HG03460 (cell line): ENCODE measurements at regions not wholly inside any gene's neighbourhood (a gene's known extent, or its start where the extent isn't known, plus 50 kb on each side); places are given as distances from the start of the nearest gene placed in this dataset.

ENCODE experiments used
- ATAC-seq: cut with Tn5 transposase; IDR thresholded peaks from one replicate; pipeline ENCODE4 v1.9.1; 2021; ENCODE audit not compliant: unreplicated experiment

DNA sequence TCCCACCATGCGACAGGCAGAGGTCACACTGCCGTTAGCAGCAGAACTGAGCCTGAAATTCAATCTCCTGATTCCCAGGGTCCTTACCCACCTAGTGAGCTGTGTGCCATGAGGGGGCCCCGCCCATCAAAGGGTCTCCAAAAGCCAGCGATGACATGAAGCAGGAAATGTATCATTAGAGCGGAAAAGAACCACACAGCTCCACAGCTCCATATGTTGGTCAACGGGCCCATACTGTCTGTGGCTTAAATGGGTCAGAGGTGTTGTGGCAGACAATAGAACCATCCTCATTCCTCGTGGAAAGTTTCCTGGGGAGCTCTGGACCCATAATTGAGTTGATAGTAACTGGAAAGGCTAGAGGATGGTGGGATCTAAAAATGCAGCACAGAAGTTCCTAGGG is 68.1 kb upstream of the PODXL start:
- ATAC-seq = no peak

DNA sequence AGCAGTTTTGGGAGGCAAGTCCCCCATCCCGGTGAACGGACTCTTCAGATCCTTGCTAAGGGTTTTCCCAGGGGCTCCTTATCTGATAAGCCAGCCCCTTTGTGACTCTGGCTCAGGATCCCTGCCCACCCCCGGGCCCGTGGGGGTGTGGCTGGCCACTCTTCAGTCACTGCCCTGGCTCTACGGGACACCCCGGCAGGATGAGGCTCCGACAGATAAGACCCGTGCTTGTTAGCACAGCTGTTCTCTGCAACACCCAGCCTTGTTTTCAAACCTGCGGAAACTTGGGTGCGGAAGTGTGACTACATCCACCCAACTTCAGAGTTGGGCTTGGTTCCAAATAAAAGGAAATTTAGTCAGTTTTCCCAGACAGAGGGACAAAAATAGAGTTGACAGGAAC is 66.7 kb upstream of the PODXL start:
- ATAC-seq = no peak

DNA sequence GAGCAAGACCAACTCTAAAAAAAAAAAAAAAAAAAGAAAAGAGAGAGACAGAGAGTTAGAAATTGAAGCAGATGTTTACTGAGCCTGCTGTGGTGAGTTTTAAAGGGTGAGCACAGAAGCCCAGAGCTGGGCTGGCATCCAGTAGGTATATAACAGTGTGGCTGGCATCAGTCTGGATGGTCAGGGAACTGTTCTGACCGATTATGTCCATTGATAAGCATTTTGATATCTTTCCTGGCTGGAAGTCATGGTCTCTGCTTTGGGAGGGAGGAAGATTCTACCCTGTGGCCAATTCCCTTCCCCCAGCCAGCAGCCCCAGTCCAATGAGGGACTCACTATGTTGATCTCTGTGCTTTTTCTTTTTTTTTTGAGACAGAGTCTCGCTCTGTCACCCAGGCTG is 65.2 kb upstream of the PODXL start:
- ATAC-seq = no peak

DNA sequence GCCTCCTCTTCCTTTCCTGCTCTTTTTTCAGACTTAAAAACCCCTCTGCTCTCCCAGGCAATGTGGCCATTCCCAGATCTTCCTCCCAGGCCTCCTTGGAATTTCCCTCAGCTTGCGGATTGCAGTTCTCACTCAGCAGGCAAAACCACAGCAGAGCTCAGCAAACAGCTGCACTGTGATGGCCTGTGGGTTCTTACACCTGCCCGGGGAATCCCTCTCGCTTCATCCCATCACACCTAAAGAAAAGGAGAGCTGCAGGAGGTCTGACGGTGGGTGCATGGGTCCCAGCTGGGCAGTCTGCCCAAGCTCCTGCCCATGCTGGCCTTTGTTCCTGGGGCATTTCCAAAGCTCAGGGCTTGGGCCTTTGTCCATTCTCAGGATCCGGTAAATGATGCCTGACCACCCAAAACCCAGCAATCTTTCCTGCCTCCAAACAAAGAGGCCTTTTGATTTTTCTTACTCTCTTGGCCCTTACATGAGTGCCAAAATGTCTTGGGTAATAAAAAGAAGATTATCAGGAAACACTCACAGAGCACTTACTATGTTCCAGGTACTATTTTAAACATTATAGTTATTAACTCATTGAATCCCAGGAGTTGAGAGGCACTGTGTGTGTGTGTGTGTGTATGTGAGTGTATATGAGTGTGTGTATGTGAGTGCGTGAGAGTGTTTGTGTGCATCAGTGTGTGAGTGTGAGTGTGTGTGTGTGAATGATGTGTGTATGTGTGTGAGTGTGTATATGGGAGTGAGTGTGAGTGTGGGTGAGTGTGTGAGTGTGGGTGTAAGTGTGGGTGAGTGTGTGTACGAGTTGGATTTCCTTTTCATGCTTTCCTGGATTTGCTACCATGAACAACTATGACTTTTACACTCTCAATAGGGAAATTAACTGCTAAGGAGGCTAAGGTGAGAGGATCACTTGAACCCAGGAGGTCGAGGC is 64.5 kb upstream of the PODXL start:
- ATAC-seq = no peak

DNA sequence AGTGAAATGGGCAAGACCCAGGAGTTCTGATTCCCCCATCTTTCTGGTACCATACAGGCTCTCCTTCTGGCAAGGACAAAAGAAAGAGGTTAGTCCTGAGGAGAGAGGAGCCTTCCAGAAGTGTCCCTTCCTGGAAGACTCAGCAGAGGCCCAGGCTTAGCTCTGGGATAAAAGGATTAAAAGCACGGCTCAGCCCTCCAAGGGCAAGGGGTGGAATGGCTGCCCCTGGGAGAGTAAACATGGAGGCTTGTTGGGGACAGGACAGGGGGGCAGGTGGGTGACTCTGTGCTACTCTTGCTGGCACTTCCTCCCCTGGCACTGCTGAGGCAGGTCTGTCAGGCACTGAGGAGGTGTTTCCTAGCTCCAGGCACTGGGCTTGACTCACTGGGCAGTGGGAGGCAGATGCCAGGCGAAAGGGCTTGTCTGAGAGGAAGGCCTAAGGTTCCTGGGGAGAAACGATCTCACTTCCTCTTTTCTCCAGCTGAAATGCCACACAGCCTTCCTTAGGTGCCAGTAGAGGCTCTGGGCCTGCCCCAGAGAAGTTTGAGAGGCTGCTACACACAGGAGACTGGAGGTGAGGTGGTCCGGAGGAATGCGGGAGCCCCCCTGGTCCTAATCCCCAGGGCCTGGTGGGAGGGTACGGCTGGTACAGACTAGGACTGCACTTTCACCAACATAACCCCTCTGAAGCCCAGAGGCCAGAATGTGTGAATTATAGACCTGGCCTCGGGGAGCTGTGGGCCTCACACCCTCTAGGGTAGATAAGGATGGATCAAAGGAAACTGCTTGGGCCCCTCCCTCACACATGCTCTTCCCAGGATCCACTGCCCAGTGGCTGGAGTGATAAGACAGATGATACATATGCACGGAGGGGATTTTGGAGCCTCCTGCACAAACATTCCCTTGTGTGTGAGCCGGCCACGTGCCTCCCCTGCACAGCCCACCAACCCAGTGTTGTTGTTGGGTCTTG is 63.2 kb upstream of the PODXL start:
- no peak for ATAC-seq

DNA sequence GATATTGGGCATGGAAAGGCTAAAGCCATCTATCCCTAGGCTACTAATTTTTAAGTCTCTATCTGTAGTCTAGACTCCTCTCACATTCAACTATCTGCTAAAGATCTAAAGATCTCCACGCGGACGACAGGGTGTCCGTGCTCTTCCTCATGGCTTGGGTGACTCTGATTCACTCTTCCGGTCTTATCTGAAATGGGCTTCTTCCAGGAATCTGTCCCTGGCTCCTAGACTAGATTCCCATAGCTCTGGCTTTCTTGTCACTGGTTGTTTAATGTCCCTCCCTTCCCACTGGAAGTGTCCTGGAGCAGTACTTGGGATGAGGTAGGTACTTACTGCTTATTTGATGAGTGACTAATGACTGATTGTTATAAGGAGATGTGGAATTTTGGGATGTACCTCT is 62.0 kb upstream of the PODXL start:
- no peak for ATAC-seq

DNA sequence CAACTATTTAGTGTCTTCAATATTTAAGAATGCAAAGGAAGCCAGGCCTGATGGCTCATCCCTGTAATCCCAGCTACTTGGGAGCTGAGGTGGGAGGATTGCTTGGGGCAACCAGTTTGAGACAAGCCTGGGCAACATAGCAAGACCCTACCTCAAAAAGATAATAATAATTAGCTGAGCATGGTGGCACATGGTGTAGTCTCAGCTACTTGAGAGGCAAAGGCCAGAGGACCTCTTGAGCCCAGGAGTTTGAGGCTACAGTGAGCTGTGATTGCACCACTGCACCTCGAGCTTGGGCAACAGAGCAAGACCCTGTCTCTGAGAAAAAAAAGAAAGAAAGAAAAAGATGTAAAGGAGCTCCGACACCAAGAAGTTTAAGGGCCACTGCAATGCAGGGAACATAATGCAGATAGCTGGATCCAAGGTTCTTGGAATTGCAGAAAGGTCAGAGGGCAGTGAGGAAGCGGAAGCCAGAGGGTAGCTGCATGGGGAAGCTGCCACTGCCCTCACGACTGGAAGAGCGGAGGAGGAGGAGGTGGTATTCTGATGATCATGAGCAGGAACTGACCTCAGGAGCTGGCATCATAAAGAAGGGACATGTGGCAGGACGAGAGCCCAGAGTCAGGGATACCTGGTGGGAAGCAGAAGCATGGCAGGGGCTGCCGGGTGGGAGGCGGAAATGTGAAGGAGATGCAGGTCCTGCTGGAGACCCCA is 60.2 kb upstream of the PODXL start:
- no peak for ATAC-seq

DNA sequence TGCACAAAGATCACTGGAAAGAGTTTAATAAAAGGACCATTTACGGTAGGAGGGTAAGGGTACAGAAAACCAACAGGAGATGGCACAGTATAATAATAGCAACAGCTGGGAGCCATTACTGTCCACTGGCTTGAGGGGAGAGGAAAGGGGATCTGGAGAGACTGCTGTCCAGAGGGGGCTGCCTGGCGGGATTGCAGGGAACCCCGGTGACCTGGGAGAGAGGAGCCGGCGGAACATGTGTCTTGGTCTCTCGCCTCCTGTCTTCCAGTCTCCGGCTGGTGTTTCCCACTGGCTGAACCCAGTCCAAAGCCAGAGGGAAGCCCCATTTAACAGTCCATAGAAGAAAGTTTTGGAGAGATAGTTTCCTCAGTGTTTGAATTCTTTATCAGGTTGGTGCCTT is 57.5 kb upstream of the PODXL start:
- no peak for ATAC-seq

DNA sequence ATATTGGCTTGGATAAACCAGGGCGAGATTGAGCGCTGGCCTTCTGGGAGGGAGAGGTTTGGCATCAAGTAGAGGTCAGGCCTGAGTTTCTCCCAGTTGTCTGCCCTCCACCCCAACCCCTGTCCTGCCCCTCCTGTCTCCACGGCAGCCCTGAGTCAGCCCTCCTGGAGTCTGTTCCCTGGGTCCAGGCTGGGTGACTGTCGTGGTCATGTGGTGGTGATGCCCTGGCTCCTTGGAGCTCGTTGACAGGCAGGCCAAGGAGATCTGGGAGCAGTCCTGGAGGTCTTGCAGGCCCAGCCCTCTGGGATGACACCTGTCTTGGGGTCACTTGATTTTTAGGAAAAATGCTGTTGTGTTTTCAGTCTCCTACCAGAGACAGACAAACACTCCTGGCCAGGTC is 53.6 kb upstream of the PODXL start:
- no peak for ATAC-seq

DNA sequence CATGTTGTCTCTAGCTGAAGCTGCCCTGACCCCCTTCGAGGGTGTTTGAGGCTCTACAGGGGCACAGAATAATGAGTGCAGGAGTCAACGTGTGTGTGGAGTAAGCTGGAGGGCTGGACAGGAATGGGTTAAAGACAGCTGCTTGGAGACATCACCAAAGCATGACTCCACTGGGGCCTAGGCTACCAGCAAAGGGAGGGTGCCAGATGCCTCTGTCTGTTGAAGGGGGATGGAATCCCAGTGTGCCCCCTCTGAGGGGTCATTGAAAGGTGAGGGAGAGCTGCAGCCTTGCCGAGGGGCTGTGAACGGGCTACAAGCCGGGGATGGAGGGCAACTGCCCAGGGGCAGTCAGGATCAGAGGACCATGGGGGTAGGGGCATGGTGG is 51.7 kb upstream of the PODXL start:
- no peak for ATAC-seq

DNA sequence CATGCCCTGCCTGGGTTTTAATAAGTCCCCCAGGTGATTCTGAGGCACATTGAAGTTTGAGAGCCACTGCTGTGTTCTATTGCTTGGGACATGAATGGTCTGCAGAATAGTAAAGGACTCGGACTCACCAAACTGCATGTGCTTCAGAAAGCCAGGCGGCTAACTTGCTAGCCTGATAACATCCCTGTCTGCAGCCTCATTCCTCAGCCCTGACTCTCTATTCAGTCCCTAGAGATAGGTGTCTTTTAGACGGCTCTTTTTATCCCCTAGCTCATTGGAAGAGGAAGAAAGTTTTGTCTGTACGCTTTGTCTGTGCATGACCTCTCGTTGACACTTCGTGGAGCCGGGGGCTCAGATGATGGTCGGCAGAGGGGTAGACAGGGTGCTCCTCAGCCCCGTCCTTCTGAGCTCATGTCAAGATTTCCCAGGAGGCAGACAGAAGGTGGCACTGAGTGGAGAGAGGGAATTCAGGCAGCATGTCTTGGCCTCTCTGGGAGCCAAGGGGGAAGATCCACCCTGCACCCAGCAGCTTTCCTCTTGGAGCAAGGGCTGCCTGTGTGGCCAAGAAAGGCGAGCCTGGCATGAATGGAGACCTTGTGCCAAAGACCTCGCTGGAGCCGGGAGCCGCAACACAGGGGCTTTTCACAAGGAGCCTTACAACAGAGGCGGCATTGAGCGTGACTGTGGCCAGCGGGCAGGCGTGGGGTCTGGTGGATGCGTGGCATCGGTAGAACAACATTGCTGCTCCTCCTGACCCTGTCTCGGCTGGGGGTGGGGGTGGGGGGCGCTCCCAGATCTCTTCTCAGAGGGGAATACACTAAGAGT is 51.1 kb upstream of the PODXL start:
- ATAC-seq = no peak

DNA sequence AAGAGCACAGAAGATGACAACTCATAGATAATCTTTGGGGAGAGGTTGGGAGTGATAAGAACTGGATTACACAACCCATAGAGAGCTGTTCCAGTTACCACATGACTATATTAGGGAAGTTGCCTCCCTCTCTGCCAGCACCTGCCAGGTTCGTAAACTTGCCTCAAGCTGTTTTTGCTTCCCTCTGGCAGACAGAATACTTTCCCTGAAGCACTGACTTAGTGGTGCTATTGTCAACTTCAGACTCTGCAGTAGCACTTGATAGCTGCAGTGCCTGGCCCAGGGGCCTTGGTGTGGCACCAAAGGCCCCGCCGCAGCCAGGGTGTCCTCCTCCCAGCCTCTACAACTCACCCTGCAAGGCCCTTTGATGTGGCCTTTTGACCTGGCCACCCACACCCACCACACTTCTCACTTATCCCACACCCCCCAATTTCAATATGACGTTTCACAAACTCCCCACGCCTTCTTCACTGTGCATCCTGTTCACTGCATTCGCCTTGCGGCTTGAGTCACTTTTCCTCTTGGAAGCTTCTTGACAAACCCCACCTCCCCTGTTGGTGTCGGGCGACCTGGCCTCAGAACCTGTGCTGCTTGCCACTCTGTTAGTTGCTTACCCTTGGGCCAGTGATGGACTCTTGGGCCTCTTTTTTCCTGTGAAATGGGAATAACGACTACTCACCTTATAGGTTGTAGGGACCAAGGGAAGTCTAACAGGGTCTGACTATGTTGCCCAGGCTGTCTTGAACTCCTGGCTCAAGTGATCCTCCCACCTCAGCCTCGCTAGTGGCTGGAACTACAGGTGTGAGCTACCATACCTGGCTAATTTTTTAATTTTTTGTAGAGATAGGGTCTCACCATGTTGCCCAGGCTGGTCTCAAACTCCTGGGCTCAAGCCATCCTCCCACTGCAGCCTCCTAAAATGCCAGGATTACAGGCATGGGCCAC is 50.2 kb upstream of the PODXL start:
- ATAC-seq = no peak
